ENCODE measurements at regions not wholly inside any gene's neighbourhood (a gene's known extent, or its start where the extent isn't known, plus 50 kb on each side); places are given as distances from the start of the nearest gene placed in this dataset.

DNA sequence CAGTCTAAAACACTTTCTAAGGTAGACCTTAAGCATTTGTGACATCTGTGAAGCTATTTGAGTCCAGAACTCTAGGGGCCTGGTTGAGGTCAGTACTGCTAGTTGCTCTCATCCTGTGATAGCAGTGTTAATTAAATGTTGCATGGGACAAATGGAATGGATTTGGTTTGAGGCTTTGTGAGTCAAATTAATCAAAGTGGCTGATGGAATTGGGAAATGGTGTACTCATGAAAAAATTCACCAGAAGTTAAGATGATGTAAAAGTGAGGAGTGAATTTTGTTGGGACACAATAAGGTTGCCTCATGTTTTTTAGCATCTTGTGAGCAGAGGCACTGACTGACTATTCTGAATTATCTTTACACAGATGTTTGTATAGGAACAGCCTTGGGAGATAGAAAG, 99.2 kb upstream of the ARSJ start:
- TF ChIP-seq, protein P1, sequence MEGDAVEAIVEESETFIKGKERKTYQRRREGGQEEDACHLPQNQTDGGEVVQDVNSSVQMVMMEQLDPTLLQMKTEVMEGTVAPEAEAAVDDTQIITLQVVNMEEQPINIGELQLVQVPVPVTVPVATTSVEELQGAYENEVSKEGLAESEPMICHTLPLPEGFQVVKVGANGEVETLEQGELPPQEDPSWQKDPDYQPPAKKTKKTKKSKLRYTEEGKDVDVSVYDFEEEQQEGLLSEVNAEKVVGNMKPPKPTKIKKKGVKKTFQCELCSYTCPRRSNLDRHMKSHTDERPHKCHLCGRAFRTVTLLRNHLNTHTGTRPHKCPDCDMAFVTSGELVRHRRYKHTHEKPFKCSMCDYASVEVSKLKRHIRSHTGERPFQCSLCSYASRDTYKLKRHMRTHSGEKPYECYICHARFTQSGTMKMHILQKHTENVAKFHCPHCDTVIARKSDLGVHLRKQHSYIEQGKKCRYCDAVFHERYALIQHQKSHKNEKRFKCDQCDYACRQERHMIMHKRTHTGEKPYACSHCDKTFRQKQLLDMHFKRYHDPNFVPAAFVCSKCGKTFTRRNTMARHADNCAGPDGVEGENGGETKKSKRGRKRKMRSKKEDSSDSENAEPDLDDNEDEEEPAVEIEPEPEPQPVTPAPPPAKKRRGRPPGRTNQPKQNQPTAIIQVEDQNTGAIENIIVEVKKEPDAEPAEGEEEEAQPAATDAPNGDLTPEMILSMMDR (IDR thresholded peaks at IDR 0.05) = no peak
- no peak for TF ChIP-seq POLR2A (IDR thresholded peaks at IDR 0.05)

All from esophagus squamous epithelium (tissue), 4 donors.